WERI-Rb-1 (cell line): ENCODE measurements at regions not wholly inside any gene's neighbourhood (a gene's known extent, or its start where the extent isn't known, plus 50 kb on each side); places are given as distances from the start of the nearest gene placed in this dataset.

ENCODE experiments used
- DNase-seq: peaks from one replicate; pipeline ENCODE4 v3.0.0-alpha.2; 2020
- H3K27ac ChIP-seq: fragments of 250-450 bp; sonication (Bioruptor Pico); 2 replicates; pipeline ENCODE4 v1.5.1; 2020; ENCODE audit warnings: mild to moderate bottlenecking, moderate library complexity
- H3K27me3 ChIP-seq: fragments of 250-450 bp; sonication (Bioruptor Pico); 2 replicates; pipeline ENCODE4 v1.5.1; 2021; ENCODE audit warnings: mild to moderate bottlenecking, low read depth, moderate library complexity; ENCODE audit not compliant: insufficient read depth, severe bottlenecking
- H3K36me3 ChIP-seq: fragments of 250-450 bp; sonication (Bioruptor Pico); 2 replicates; pipeline ENCODE4 v1.5.1; 2020; ENCODE audit warnings: mild to moderate bottlenecking, moderate library complexity
- H3K4me3 ChIP-seq: 2 replicates; pipeline ENCODE4 v1.5.1; 2011; ENCODE audit warnings: low read depth, mild to moderate bottlenecking, control low read depth, low read length
- H3K9me3 ChIP-seq: fragments of 250-450 bp; sonication (Bioruptor Pico); 2 replicates; pipeline ENCODE4 v1.5.1; 2021; ENCODE audit warnings: mild to moderate bottlenecking, moderate library complexity; ENCODE audit not compliant: severe bottlenecking
- TF ChIP-seq, protein P1 (sequence below): IDR thresholded peaks from 2 replicates; pipeline ENCODE4 v1.5.1; 2011; ENCODE audit warnings: low read depth, mild to moderate bottlenecking, control low read depth, inconsistent platforms, low read length

DNA sequence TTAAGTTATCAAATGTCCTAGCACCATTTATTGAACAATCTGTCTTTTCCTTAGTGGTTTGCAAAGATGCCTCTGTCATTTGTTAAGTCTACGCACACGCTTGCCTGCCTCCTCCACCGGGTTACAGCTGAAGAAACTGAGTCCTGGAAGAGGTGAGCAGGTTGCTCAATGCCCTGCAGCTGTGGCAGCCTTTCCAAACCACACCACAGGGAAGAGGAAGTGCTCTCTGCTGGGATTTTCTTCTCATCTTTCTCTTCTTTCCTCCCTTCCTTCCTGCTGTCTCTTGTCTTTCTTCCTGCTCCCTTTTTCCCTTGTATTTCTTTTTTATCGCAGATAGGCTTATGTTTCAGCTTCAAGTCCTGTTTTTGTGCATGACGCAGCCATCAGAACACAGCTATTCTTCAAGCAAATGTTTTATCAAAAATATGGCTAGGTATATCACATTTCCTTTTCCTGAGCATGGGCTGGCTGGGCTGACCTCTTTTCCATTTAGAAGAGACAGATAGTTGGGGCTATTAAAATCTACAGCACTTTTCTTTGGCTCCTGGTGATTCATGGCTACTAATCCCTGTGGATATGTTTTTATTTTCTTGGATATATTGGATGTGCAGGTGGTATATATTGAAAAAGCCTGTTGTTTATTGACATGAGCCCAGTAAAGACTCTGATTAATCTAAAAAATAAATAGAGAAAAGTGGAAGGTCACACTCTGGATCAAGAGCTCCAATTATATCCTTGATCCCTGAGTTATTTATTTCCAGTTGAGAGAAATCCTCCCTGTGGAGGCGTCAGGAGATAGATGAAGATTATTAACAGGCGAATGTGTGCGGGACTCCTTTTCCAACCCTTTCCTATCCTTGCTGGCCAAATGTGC, 214.6 kb downstream of the TSN start:
- no peaks in the 10 kb centered on the region for H3K27me3 ChIP-seq
- H3K36me3 ChIP-seq = no peaks in the 10 kb centered on the region
- no peaks in the 10 kb centered on the region for H3K9me3 ChIP-seq
- no peak for DNase-seq
- no peak overlapping the region for H3K27ac ChIP-seq
- no peak overlapping the region for H3K4me3 ChIP-seq
- TF ChIP-seq, protein P1, sequence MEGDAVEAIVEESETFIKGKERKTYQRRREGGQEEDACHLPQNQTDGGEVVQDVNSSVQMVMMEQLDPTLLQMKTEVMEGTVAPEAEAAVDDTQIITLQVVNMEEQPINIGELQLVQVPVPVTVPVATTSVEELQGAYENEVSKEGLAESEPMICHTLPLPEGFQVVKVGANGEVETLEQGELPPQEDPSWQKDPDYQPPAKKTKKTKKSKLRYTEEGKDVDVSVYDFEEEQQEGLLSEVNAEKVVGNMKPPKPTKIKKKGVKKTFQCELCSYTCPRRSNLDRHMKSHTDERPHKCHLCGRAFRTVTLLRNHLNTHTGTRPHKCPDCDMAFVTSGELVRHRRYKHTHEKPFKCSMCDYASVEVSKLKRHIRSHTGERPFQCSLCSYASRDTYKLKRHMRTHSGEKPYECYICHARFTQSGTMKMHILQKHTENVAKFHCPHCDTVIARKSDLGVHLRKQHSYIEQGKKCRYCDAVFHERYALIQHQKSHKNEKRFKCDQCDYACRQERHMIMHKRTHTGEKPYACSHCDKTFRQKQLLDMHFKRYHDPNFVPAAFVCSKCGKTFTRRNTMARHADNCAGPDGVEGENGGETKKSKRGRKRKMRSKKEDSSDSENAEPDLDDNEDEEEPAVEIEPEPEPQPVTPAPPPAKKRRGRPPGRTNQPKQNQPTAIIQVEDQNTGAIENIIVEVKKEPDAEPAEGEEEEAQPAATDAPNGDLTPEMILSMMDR = no peak

DNA sequence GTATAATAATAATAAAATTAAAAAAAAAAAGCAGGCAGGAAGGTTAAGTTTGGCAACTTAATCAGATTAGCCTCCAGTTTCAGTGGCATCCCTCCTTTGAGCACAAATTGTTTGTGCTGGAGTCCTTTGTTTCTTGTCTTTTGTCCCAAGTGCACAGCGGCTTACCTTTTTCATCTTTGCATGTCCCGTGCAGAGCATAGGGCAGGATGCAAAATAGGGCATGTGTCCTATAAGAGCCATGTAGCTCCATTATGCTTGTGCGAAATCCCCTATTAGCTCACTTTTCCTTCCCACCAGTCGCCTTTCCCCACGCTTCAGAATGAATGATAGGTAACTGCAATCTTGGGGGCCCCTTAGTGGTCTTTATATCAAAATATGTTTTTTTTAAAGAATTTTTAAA, 216.8 kb downstream of the TSN start:
- Histone ChIP-seq H3K9me3 (no peaks in the 10 kb centered on the region), H3K27me3 (no peaks in the 10 kb centered on the region), H3K4me3 (no peak overlapping the region), H3K27ac (no peak overlapping the region), H3K36me3 (no peaks in the 10 kb centered on the region)
- no peak for DNase-seq
- TF ChIP-seq, protein P1 = no peak

DNA sequence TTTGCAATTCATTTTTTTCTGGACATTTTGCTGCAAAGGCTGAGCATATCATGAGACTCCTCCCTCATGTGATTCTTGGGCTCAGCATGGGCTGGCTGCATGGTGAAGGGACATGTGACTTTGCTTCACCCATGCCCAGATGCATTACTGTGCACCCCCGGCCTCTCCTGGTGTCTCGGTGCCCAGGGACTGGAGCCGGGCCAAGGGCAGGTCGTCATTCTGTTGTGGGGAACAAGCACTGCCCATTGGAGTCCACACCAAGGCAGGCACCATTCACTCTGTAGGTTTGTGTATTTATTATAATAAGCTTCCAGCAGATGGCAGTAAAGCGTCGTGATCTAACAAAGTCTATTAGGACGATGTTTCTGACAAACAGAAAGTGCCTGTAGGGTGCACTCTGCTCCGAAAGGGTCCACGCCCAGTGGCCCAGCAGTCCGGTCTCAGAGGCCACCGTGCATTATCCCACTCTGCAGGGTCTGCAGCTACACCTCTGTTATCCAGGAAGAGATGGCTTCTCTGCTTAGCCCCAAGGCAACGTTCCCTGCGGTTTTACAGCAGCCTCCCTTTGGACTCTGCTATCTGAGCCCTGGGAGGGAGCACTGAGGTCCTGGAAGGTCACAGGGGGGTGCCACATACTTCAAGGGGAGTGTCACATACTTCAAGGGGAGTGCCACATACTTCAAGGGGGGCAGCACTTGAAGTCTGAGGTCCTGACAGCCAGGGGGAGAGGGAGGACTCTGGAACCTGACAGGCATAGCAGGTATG, 219.6 kb downstream of the TSN start:
- TF ChIP-seq, protein P1 = peak; percentile 55
- no peaks in the 10 kb centered on the region for H3K36me3 ChIP-seq
- DNase-seq = peak; percentile 53
- no peak overlapping the region for H3K27ac ChIP-seq
- H3K4me3 ChIP-seq = no peak overlapping the region
- H3K9me3 ChIP-seq = no peaks in the 10 kb centered on the region
- H3K27me3 ChIP-seq = no peaks in the 10 kb centered on the region

DNA sequence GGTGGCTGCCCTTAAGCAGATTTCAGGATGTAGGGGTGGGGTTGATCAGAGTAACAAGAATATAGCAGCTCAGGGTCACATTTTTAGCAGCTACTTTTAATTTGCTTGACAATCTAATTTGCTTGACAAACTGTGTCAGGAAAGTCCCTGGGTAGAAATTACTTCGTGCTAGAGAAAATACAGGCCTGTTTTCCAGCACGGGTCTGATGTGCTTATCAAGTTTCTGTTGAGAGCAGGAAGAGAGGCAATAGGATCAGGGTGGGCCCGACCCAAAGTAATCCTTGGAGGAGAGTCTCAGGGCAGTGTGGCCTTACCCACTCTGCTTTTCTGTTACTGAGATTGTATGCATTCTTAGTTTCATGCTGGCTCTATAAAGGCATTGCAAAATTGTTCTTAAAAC, 221.5 kb downstream of the TSN start:
- no peak overlapping the region for H3K27ac ChIP-seq
- H3K27me3 ChIP-seq = no peaks in the 10 kb centered on the region
- H3K9me3 ChIP-seq = no peaks in the 10 kb centered on the region
- no peaks in the 10 kb centered on the region for H3K36me3 ChIP-seq
- DNase-seq = no peak
- no peak overlapping the region for H3K4me3 ChIP-seq
- TF ChIP-seq, protein P1 = no peak

DNA sequence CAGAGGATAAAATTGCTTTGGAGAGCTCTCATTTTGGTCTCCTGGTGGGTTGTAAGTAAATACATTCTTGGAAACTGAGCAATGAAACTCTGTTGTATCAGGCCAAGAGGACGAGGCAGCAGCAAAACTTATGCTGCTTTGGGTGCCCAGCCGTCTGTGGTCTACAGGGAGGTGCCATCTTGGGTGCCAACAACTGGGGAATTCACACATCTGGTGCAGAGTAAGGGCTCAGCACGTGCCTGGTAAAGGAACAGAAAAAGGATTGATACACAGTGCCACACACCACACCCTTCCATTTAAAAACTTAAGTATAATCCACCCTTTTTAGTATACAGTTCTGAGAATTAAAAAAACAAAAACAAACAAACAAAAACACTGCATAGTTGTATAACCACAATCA, 221.9 kb downstream of the TSN start:
- Histone ChIP-seq H3K27ac (no peak overlapping the region), H3K4me3 (no peak overlapping the region), H3K27me3 (no peaks in the 10 kb centered on the region), H3K36me3 (no peaks in the 10 kb centered on the region), H3K9me3 (no peaks in the 10 kb centered on the region)
- DNase-seq = no peak
- TF ChIP-seq, protein P1 = no peak
